K562 (cell line): ENCODE measurements at regions not wholly inside any gene's neighbourhood (a gene's known extent, or its start where the extent isn't known, plus 50 kb on each side); places are given as distances from the start of the nearest gene placed in this dataset.

Source experiments
- ATAC-seq: fragments of 200-7000 bp; cut with Tn5 transposase; 3 replicates; pipeline ENCODE4 v1.9.1; 2020; ENCODE audit warnings: moderate library complexity
- BruUV-seq: library from RNA; stranded (reverse); fragments of 400-500 nt; replicated peaks from 2 replicates; lab custom pipeline; 2021; lab: Mats Ljungman, UMichigan
- CTCF ChIA-PET: fragments of 300-600 bp; formaldehyde crosslinking; extraction: SDS; loops from one replicate; lab custom pipeline; 2021; ENCODE audit warnings: low intra/inter-chr PET ratio; lab: Yijun Ruan, JAX
- POLR2A ChIA-PET: fragments of 300-600, 350-650 bp; sonication (Branson Sonifier 250); formaldehyde crosslinking; extraction: SDS; loops from one replicate; lab custom pipeline; 2021; ENCODE audit warnings: antibody characterized with exemption, inconsistent platforms; lab: Yijun Ruan, JAX
- DNase-seq, 4 experiments: peaks; one replicate each; pipeline versions ENCODE4 v3.0.0 to v3.0.0-alpha.2; 2011 to 2018; ENCODE audit warnings: low spot score in 3 of 4, mixed read lengths in 3 of 4; ENCODE audit errors: extremely low read depth in 1 of 4
- FAIRE-seq: peaks from 2 replicates; lab custom pipeline; 2011; peaks lifted over from hg19 to GRCh38; lab: Jason Lieb, UNC
- H2AFZ ChIP-seq: 2 replicates; pipeline ENCODE4 v1.6.0; 2011; ENCODE audit warnings: low read depth, low read length, control low read depth, inconsistent platforms
- H3K27ac ChIP-seq: fragments of 200-600 bp; 3 replicates; pipeline ENCODE4 v1.8.0; 2011; ENCODE audit warnings: low read depth, mild to moderate bottlenecking, control low read depth, inconsistent platforms, low read length, moderate library complexity, mixed read lengths; ENCODE audit errors: extremely low read depth
- H3K27me3 ChIP-seq, 2 experiments: fragments of 300-600 bp in 1 of 2; 2 replicates in 1 of 2; 3 replicates in 1 of 2; pipeline versions ENCODE4 v1.6.0 to v1.8.0; 2011; ENCODE audit warnings: inconsistent platforms in 2 of 2, low read length in 2 of 2, mild to moderate bottlenecking in 1 of 2, mixed read lengths in 1 of 2, moderate library complexity in 1 of 2; ENCODE audit not compliant: control insufficient read depth in 2 of 2, insufficient read depth in 2 of 2
- H3K36me3 ChIP-seq: fragments of 300-600 bp; 3 replicates; pipeline ENCODE4 v1.8.0; 2011; ENCODE audit warnings: mild to moderate bottlenecking, low read length, inconsistent platforms; ENCODE audit not compliant: control insufficient read depth, insufficient read depth
- H3K4me1 ChIP-seq, 2 experiments: fragments of 200-600 bp in 1 of 2; replicated peaks in 1 of 2; 2 replicates in 1 of 2; 3 replicates in 1 of 2; pipeline versions ENCODE4 v1.5.1 to v1.8.0; 2011; ENCODE audit warnings: inconsistent platforms in 2 of 2, low read length in 2 of 2, mild to moderate bottlenecking in 1 of 2, mixed read lengths in 1 of 2, moderate library complexity in 1 of 2; ENCODE audit not compliant: control insufficient read depth in 2 of 2, insufficient read depth in 2 of 2
- H3K4me2 ChIP-seq: 2 replicates; pipeline ENCODE4 v1.6.1; 2011; ENCODE audit warnings: low read length, control low read depth, inconsistent platforms, mixed read lengths; ENCODE audit not compliant: insufficient read depth
- H3K4me3 ChIP-seq: fragments of 200-600 bp; sonication (generic), shearing (Covaris generic); 2 replicates; pipeline ENCODE4 v1.5.1; 2016; ENCODE audit warnings: control low read depth, inconsistent platforms
- H3K79me2 ChIP-seq: fragments of 200-600 bp; 3 replicates; pipeline ENCODE4 v1.8.0; 2011; ENCODE audit warnings: low read length, inconsistent platforms; ENCODE audit not compliant: control insufficient read depth, insufficient read depth
- H3K9ac ChIP-seq, 2 experiments: 2 replicates each; pipeline versions ENCODE4 v1.6.0 to v1.6.1; 2011; ENCODE audit warnings: low read depth in 2 of 2, low read length in 2 of 2, control low read depth in 1 of 2, inconsistent platforms in 1 of 2, mild to moderate bottlenecking in 1 of 2, mixed read lengths in 1 of 2; ENCODE audit not compliant: insufficient read depth in 1 of 2
- H3K9me1 ChIP-seq: one replicate; pipeline ENCODE4 v1.6.0; 2011; ENCODE audit warnings: inconsistent platforms, mild to moderate bottlenecking, low read length, moderate library complexity; ENCODE audit not compliant: control insufficient read depth, insufficient read depth
- H3K9me3 ChIP-seq: replicated peaks from 2 replicates; pipeline ENCODE4 v1.5.1; 2011; ENCODE audit warnings: low read depth, low read length, inconsistent platforms; ENCODE audit not compliant: control insufficient read depth, insufficient read depth
- H4K20me1 ChIP-seq: replicated peaks from 2 replicates; pipeline ENCODE4 v1.6.1; 2011; ENCODE audit warnings: low read length, inconsistent platforms, mixed read lengths; ENCODE audit not compliant: control insufficient read depth, insufficient read depth
- GTF2A2 ChIP-seq: IDR thresholded peaks from 2 replicates; pipeline ENCODE4 v1.6.1; 2016; ENCODE audit warnings: mild to moderate bottlenecking, missing genetic modification characterization, missing compliant biosample characterization
- HSF4 ChIP-seq: fragments of 250-450 bp; sonication (Bioruptor Pico); IDR thresholded peaks from 2 replicates; pipeline ENCODE4 v2.1.2; 2022; ENCODE audit warnings: mild to moderate bottlenecking, moderate library complexity, borderline replicate concordance
- IFI16 ChIP-seq: fragments of 250-450 bp; sonication (Bioruptor Pico); IDR thresholded peaks from 2 replicates; pipeline ENCODE4 v2.1.2; 2022; ENCODE audit warnings: mild to moderate bottlenecking, inconsistent platforms
- KAT8 ChIP-seq: fragments of 450-650 bp; IDR thresholded peaks from 2 replicates; pipeline ENCODE4 v1.6.1; 2016; ENCODE audit warnings: low read depth, mild to moderate bottlenecking
- KLF6 ChIP-seq: fragments of 250-450 bp; sonication (Bioruptor Pico); IDR thresholded peaks from 2 replicates; pipeline ENCODE4 v1.4.0; 2020; ENCODE audit warnings: mild to moderate bottlenecking, moderate library complexity, borderline replicate concordance
- L3MBTL2 ChIP-seq: fragments of 450-650 bp; IDR thresholded peaks from 2 replicates; pipeline ENCODE4 v1.6.1; 2016; ENCODE audit warnings: mild to moderate bottlenecking, moderate library complexity
- MED1 ChIP-seq: sonication (generic); formaldehyde crosslinking; IDR thresholded peaks from 2 replicates; pipeline ENCODE4 v1.8.1; 2023; ENCODE audit warnings: missing genetic modification reagents, borderline replicate concordance
- MEIS2 ChIP-seq: fragments of 450-650 bp; IDR thresholded peaks from 2 replicates; pipeline ENCODE4 v1.6.1; 2014; ENCODE audit warnings: mild to moderate bottlenecking; ENCODE audit not compliant: partially characterized antibody
- MTA1 ChIP-seq: fragments of 450-650 bp; IDR thresholded peaks from 2 replicates; pipeline ENCODE4 v1.6.1; 2017; ENCODE audit warnings: borderline replicate concordance
- PML ChIP-seq: IDR thresholded peaks from 2 replicates; pipeline ENCODE4 v1.6.1; 2012; ENCODE audit warnings: low read length, inconsistent platforms
- RBM17 ChIP-seq: fragments of 200-400 bp; formaldehyde crosslinking; IDR thresholded peaks from 2 replicates; pipeline ENCODE4 v1.6.1; 2017; ENCODE audit warnings: low read depth, mild to moderate bottlenecking, low read length, borderline replicate concordance
- RBM39 ChIP-seq: fragments of 200-400 bp; formaldehyde crosslinking; optimal IDR thresholded peaks from 2 replicates; pipeline ENCODE3; 2018; ENCODE audit warnings: low read depth, low read length
- SMC3 ChIP-seq: conservative IDR thresholded peaks from 2 replicates; pipeline ENCODE4 v1.6.1; 2011; ENCODE audit warnings: low read depth, low read length, improper control_type of control experiment; ENCODE audit not compliant: insufficient read depth
- SP1 ChIP-seq: sonication (generic); formaldehyde crosslinking; IDR thresholded peaks from 2 replicates; pipeline ENCODE4 v1.8.1; 2022; ENCODE audit warnings: mild to moderate bottlenecking, missing genetic modification reagents
- TRIM25 ChIP-seq: fragments of 450-650 bp; IDR thresholded peaks from 2 replicates; pipeline ENCODE4 v1.7.0; 2016; ENCODE audit warnings: borderline replicate concordance
- ZKSCAN8 ChIP-seq: fragments of 200-800 bp; sonication (Bioruptor generic); IDR thresholded peaks from 2 replicates; pipeline ENCODE4 v1.6.1; 2016; ENCODE audit warnings: missing genetic modification characterization, missing compliant biosample characterization
- ZNF212 ChIP-seq: fragments of 450-650 bp; formaldehyde crosslinking; IDR thresholded peaks from 2 replicates; pipeline ENCODE4 v1.4.0; 2020; ENCODE audit warnings: mild to moderate bottlenecking
- WGBS: fragments of 100-300 bp; shearing (Covaris generic); methylation state at CpG from one replicate; pipeline ENCODE4 v1.1.6; 2016; ENCODE audit warnings: low coverage, mixed read lengths; ENCODE audit not compliant: insufficient coverage; ENCODE audit errors: missing lambda C conversion rate; 5-methylcytosine and 5-hydroxymethylcytosine counted together
- in situ Hi-C: fragments of 300-500 bp; cut with MboI; formaldehyde crosslinking; loops from 4 replicates; pipeline ENCODE4 v1.15.0; 2018; ENCODE audit warnings: inconsistent platforms, mixed read lengths
- intact Hi-C: fragments of 100-400 bp; cut with micrococcal nuclease; formaldehyde crosslinking; loops from 2 replicates; pipeline ENCODE4 v1.14.2; 2022

GRCh38 chr4:53672873-53673272 lies 81.6 kb upstream of the LNX1 start:
- no peaks in the 10 kb centered on the region for H3K9me3 ChIP-seq
- no peak overlapping the region for H3K4me3 ChIP-seq
- 0% methylated on average over 2 of the region's 2 CpGs for WGBS
- H3K27ac ChIP-seq = no peak overlapping the region
- no peaks in the 10 kb centered on the region for H3K79me2 ChIP-seq
- POLR2A ChIA-PET = interaction anchor here (0.8 to 1.1 kb wide), 2 partner anchors 21 to 31 kb away, joined by 3 to 6 read pairs; no protein-coding TSS in a partner anchor
- no peak overlapping the region for H2AFZ ChIP-seq
- FAIRE-seq (no peak), DNase-seq (no peak), ATAC-seq (no peak)
- intact Hi-C loops = no loop called here
- CTCF ChIA-PET = no interaction called here
- no peaks in the 10 kb centered on the region for H3K27me3 ChIP-seq
- no peak overlapping the region for H3K9ac ChIP-seq
- H3K4me2 ChIP-seq = no peak overlapping the region
- no peaks in the 10 kb centered on the region for H3K4me1 ChIP-seq
- no TSS peak for BruUV-seq
- no peaks in the 10 kb centered on the region for H4K20me1 ChIP-seq
- TF ChIP-seq IFI16 = no peak
- no peak for TF ChIP-seq SMC3
- TF ChIP-seq ZKSCAN8 (CRISPR knock-in tag) = no peak
- no peak for TF ChIP-seq L3MBTL2
- no peak for TF ChIP-seq PML
- TF ChIP-seq HSF4 (CRISPR knock-in tag) = no peak
- no peak for TF ChIP-seq MED1 (CRISPR knock-in tag)
- TF ChIP-seq KAT8 = no peak
- in situ Hi-C loops = no loop called here
- no peaks in the 10 kb centered on the region for H3K36me3 ChIP-seq
- H3K9me1 ChIP-seq = no peaks in the 10 kb centered on the region

GRCh38 chr4:53671757-53672156 lies 80.5 kb upstream of the LNX1 start:
- Histone ChIP-seq H2AFZ (no peak overlapping the region), H3K79me2 (no peaks in the 10 kb centered on the region), H3K27ac (no peak overlapping the region), H3K27me3 (no peaks in the 10 kb centered on the region), H3K4me1 (no peaks in the 10 kb centered on the region), H3K9ac (no peak overlapping the region), H4K20me1 (no peaks in the 10 kb centered on the region), H3K36me3 (no peaks in the 10 kb centered on the region), H3K9me3 (no peaks in the 10 kb centered on the region), H3K4me3 (no peak overlapping the region), H3K4me2 (no peak overlapping the region), H3K9me1 (no peaks in the 10 kb centered on the region)
- CTCF ChIA-PET = no interaction called here
- ATAC-seq = no peak
- intact Hi-C loops (no loop called here), in situ Hi-C loops (no loop called here)
- POLR2A ChIA-PET = no interaction called here
- 0% methylated on average over 2 of the region's 2 CpGs for WGBS
- no peak for FAIRE-seq
- BruUV-seq = no TSS peak
- no peak for DNase-seq
- TF ChIP-seq ZNF212 (no peak), RBM17 (no peak), KLF6 (CRISPR knock-in tag) (no peak), RBM39 (no peak), GTF2A2 (tag) (no peak), MEIS2 (no peak), TRIM25 (no peak), MTA1 (no peak), SP1 (no peak)
